ENCODE measurements at regions not wholly inside any gene's neighbourhood (a gene's known extent, or its start where the extent isn't known, plus 50 kb on each side); places are given as distances from the start of the nearest gene placed in this dataset.

- no peak for TF ChIP-seq EZH2 (IDR thresholded peaks at IDR 0.05; ENCODE audit: low read length, unreplicated experiment)
- TF ChIP-seq CTCF (conservative IDR thresholded peaks at IDR 0.05; ENCODE audit: low read depth, low read length), result no peak
Measured at GRCh38 chr16:13376174-13376573, 474.8 kb downstream of the SHISA9 start.

Measured in PC-3 (cell line).